ENCODE measurements at regions not wholly inside any gene's neighbourhood (a gene's known extent, or its start where the extent isn't known, plus 50 kb on each side); places are given as distances from the start of the nearest gene placed in this dataset.

- Histone ChIP-seq H3K36me3 (ENCODE audit: control insufficient read depth, insufficient read depth, low read length) (no peaks in the 10 kb centered on the region), H2AFZ (ENCODE audit: low read depth, low read length) (no peak overlapping the region), H3K27ac (ENCODE audit: extremely low read depth, low read depth, low read length) (no peak overlapping the region), H3K79me2 (ENCODE audit: control insufficient read depth, insufficient read depth, low read length) (no peaks in the 10 kb centered on the region), H3K4me3 (no peak overlapping the region), H3K4me2 (ENCODE audit: insufficient read depth, low read length) (no peak overlapping the region), H3K9me1 (ENCODE audit: control insufficient read depth, insufficient read depth, low read length) (no peaks in the 10 kb centered on the region), H3K27me3 (ENCODE audit: control insufficient read depth in 2 of 2, insufficient read depth in 2 of 2, low read length in 2 of 2) (peaks cover 2 to 17% of the 10 kb centered on the region in 2 experiments; a peak in 4 of 5 replicates), H3K9ac (ENCODE audit: insufficient read depth in 1 of 2, low read depth in 2 of 2, low read length in 2 of 2) (no peak overlapping the region), H3K9me3 (replicated peaks; ENCODE audit: control insufficient read depth, insufficient read depth, low read depth, low read length) (no peaks in the 10 kb centered on the region), H4K20me1 (replicated peaks; ENCODE audit: control insufficient read depth, insufficient read depth, low read length) (no peaks in the 10 kb centered on the region), H3K4me1 (replicated peaks in 1 of 2; ENCODE audit: control insufficient read depth in 2 of 2, insufficient read depth in 2 of 2, low read length in 2 of 2) (peaks cover 5 to 6% of the 10 kb centered on the region in 2 experiments; a peak in 3 of 5 replicates)
- in situ Hi-C loops (cut with MboI) (no loop called here), intact Hi-C loops (cut with micrococcal nuclease) (no loop called here)
- TF ChIP-seq SNIP1 (IDR thresholded peaks at IDR 0.05; ENCODE audit: low read depth) (no peak), ZMIZ1 (IDR thresholded peaks at IDR 0.05; ENCODE audit: low read depth in 2 of 2, low read length in 2 of 2) (no peak), PTRF (tag; IDR thresholded peaks at IDR 0.05) (no peak), ZNF280B (CRISPR knock-in tag; IDR thresholded peaks at IDR 0.05) (no peak), ZNF766 (CRISPR knock-in tag; conservative IDR thresholded peaks at IDR 0.05) (no peak)
- no TSS peak for BruUV-seq (replicated peaks)
- CTCF ChIA-PET (ENCODE audit: low intra/inter-chr PET ratio), result no interaction called here
- POLR2A ChIA-PET, result no interaction called here
- no peak for ATAC-seq
- WGBS (ENCODE audit: insufficient coverage, low coverage, missing lambda C conversion rate), result 7% methylated on average over 11 of the region's 11 CpGs
- DNase-seq (ENCODE audit: extremely low read depth in 1 of 4, low spot score in 3 of 4), result no peak
- FAIRE-seq, result no peak
Measured at GRCh38 chr20:21020659-21021471, 85.3 kb downstream of the LINC00237 start.

Measured in K562 (cell line).